ENCODE measurements at regions not wholly inside any gene's neighbourhood (a gene's known extent, or its start where the extent isn't known, plus 50 kb on each side); places are given as distances from the start of the nearest gene placed in this dataset.

GRCh38 chr3:76624164-76624563 lies 415.7 kb upstream of the ROBO2 start:
- TF ChIP-seq CTCF (IDR thresholded peaks at IDR 0.05) (no peak), POLR2A (IDR thresholded peaks at IDR 0.05; ENCODE audit: low read depth) (no peak), POLR2AphosphoS5 (IDR thresholded peaks at IDR 0.05) (no peak)

Data from esophagus muscularis mucosa (tissue), 3 donors.